GM19193 (cell line): ENCODE measurements at regions not wholly inside any gene's neighbourhood (a gene's known extent, or its start where the extent isn't known, plus 50 kb on each side); places are given as distances from the start of the nearest gene placed in this dataset.

Experiments used
- POLR2A ChIP-seq: IDR thresholded peaks from 4 replicates; pipeline ENCODE4 v1.6.1; 2011; ENCODE audit not compliant: insufficient read depth, insufficient read length; ENCODE audit errors: extremely low read depth

GRCh38 chr6:138659998-138660397 lies 113.6 kb upstream of the CCDC28A start:
- no peak for TF ChIP-seq POLR2A

GRCh38 chr6:138662471-138662870 lies 111.1 kb upstream of the CCDC28A start:
- TF ChIP-seq POLR2A: no peak

- TF ChIP-seq POLR2A: no peak
These were observed 109.7 kb upstream of the CCDC28A start for GRCh38 chr6:138663892-138664291.

GRCh38 chr6:138664745-138665144 lies 108.8 kb upstream of the CCDC28A start:
- no peak for TF ChIP-seq POLR2A

GRCh38 chr6:138666636-138667035 lies 106.9 kb upstream of the CCDC28A start:
- TF ChIP-seq POLR2A: no peak

- no peak for TF ChIP-seq POLR2A
These were observed 106.2 kb upstream of the CCDC28A start for GRCh38 chr6:138667408-138667807.

GRCh38 chr6:138671351-138671750 lies 102.2 kb upstream of the CCDC28A start:
- no peak for TF ChIP-seq POLR2A

- no peak for TF ChIP-seq POLR2A
These were observed 100.1 kb upstream of the CCDC28A start for GRCh38 chr6:138673346-138674014.

- no peak for TF ChIP-seq POLR2A
These were observed 96.0 kb upstream of the CCDC28A start for GRCh38 chr6:138677538-138677937.

- no peak for TF ChIP-seq POLR2A
These were observed 95.4 kb upstream of the CCDC28A start for GRCh38 chr6:138678168-138678567.

GRCh38 chr6:138680085-138680484 lies 93.5 kb upstream of the CCDC28A start:
- no peak for TF ChIP-seq POLR2A

- no peak for TF ChIP-seq POLR2A
These were observed 91.9 kb upstream of the CCDC28A start for GRCh38 chr6:138681627-138682026.

GRCh38 chr6:138682704-138683527 lies 90.7 kb upstream of the CCDC28A start:
- TF ChIP-seq POLR2A: no peak

- TF ChIP-seq POLR2A: no peak
These were observed 88.3 kb upstream of the CCDC28A start for GRCh38 chr6:138685257-138685656.

- TF ChIP-seq POLR2A: no peak
These were observed 87.8 kb upstream of the CCDC28A start for GRCh38 chr6:138685781-138686180.

GRCh38 chr6:138688580-138688979 lies 85.0 kb upstream of the CCDC28A start:
- TF ChIP-seq POLR2A: no peak
